ENCODE measurements at regions not wholly inside any gene's neighbourhood (a gene's known extent, or its start where the extent isn't known, plus 50 kb on each side); places are given as distances from the start of the nearest gene placed in this dataset.

GRCh38 chr4:133802359-133803140 lies 399.0 kb downstream of the PABPC4L start:
- H3K27me3 Mint-ChIP-seq (ENCODE audit: low read depth), result no peaks in the 10 kb centered on the region
- H3K9me3 Mint-ChIP-seq, result no peaks in the 10 kb centered on the region
- H3K4me3 Mint-ChIP-seq, result no peak overlapping the region
- no peaks in the 10 kb centered on the region for H3K36me3 Mint-ChIP-seq (ENCODE audit: low read depth)
- no peaks in the 10 kb centered on the region for H3K4me1 Mint-ChIP-seq (ENCODE audit: low read depth)
- no peak for DNase-seq (ENCODE audit: low spot score)
- H3K27ac Mint-ChIP-seq, result no peak overlapping the region

GRCh38 chr4:133801883-133802282 lies 399.7 kb downstream of the PABPC4L start:
- H3K27ac Mint-ChIP-seq, result no peak overlapping the region
- DNase-seq (ENCODE audit: low spot score), result no peak
- no peaks in the 10 kb centered on the region for H3K36me3 Mint-ChIP-seq (ENCODE audit: low read depth)
- H3K4me1 Mint-ChIP-seq (ENCODE audit: low read depth), result no peaks in the 10 kb centered on the region
- H3K4me3 Mint-ChIP-seq, result no peak overlapping the region
- no peaks in the 10 kb centered on the region for H3K27me3 Mint-ChIP-seq (ENCODE audit: low read depth)
- no peaks in the 10 kb centered on the region for H3K9me3 Mint-ChIP-seq

GRCh38 chr4:133800966-133801365 lies 400.6 kb downstream of the PABPC4L start:
- H3K27me3 Mint-ChIP-seq (ENCODE audit: low read depth), result no peaks in the 10 kb centered on the region
- no peak for DNase-seq (ENCODE audit: low spot score)
- H3K27ac Mint-ChIP-seq, result no peak overlapping the region
- H3K9me3 Mint-ChIP-seq, result no peaks in the 10 kb centered on the region
- H3K36me3 Mint-ChIP-seq (ENCODE audit: low read depth), result no peaks in the 10 kb centered on the region
- no peaks in the 10 kb centered on the region for H3K4me1 Mint-ChIP-seq (ENCODE audit: low read depth)
- no peak overlapping the region for H3K4me3 Mint-ChIP-seq

GRCh38 chr4:133799717-133800315 lies 401.8 kb downstream of the PABPC4L start:
- Mint-ChIP-seq H3K9me3 (no peaks in the 10 kb centered on the region), H3K4me1 (ENCODE audit: low read depth) (no peaks in the 10 kb centered on the region), H3K27me3 (ENCODE audit: low read depth) (no peaks in the 10 kb centered on the region), H3K36me3 (ENCODE audit: low read depth) (no peaks in the 10 kb centered on the region), H3K4me3 (no peak overlapping the region), H3K27ac (no peak overlapping the region)
- no peak for DNase-seq (ENCODE audit: low spot score)

- Mint-ChIP-seq H3K36me3 (ENCODE audit: low read depth) (no peaks in the 10 kb centered on the region), H3K9me3 (peaks cover 5% of the 10 kb centered on the region), H3K27ac (no peak overlapping the region), H3K4me3 (no peak overlapping the region), H3K4me1 (ENCODE audit: low read depth) (no peaks in the 10 kb centered on the region), H3K27me3 (ENCODE audit: low read depth) (no peaks in the 10 kb centered on the region)
- DNase-seq (ENCODE audit: low spot score), result no peak
Observed at GRCh38 chr4:133777661-133778060, 423.9 kb downstream of the PABPC4L start.

- no peak overlapping the region for H3K27ac Mint-ChIP-seq
- no peaks in the 10 kb centered on the region for H3K27me3 Mint-ChIP-seq (ENCODE audit: low read depth)
- H3K9me3 Mint-ChIP-seq, result peaks cover 6% of the 10 kb centered on the region
- H3K4me1 Mint-ChIP-seq (ENCODE audit: low read depth), result no peaks in the 10 kb centered on the region
- no peak for DNase-seq (ENCODE audit: low spot score)
- H3K4me3 Mint-ChIP-seq, result no peak overlapping the region
- H3K36me3 Mint-ChIP-seq (ENCODE audit: low read depth), result no peaks in the 10 kb centered on the region
Observed at GRCh38 chr4:133776961-133777360, 424.6 kb downstream of the PABPC4L start.

- H3K27me3 Mint-ChIP-seq (ENCODE audit: low read depth), result no peaks in the 10 kb centered on the region
- H3K36me3 Mint-ChIP-seq (ENCODE audit: low read depth), result no peaks in the 10 kb centered on the region
- H3K27ac Mint-ChIP-seq, result no peak overlapping the region
- DNase-seq (ENCODE audit: low spot score), result no peak
- no peak overlapping the region for H3K4me3 Mint-ChIP-seq
- H3K4me1 Mint-ChIP-seq (ENCODE audit: low read depth), result no peaks in the 10 kb centered on the region
- peaks cover 7% of the 10 kb centered on the region for H3K9me3 Mint-ChIP-seq
Observed at GRCh38 chr4:133776503-133776902, 425.1 kb downstream of the PABPC4L start.

GRCh38 chr4:133775881-133776280 lies 425.7 kb downstream of the PABPC4L start:
- no peaks in the 10 kb centered on the region for H3K27me3 Mint-ChIP-seq (ENCODE audit: low read depth)
- H3K27ac Mint-ChIP-seq, result no peak overlapping the region
- H3K4me3 Mint-ChIP-seq, result no peak overlapping the region
- no peak for DNase-seq (ENCODE audit: low spot score)
- no peaks in the 10 kb centered on the region for H3K4me1 Mint-ChIP-seq (ENCODE audit: low read depth)
- no peaks in the 10 kb centered on the region for H3K36me3 Mint-ChIP-seq (ENCODE audit: low read depth)
- peaks cover 13% of the 10 kb centered on the region for H3K9me3 Mint-ChIP-seq

GRCh38 chr4:133775469-133775868 lies 426.1 kb downstream of the PABPC4L start:
- Mint-ChIP-seq H3K4me1 (ENCODE audit: low read depth) (no peaks in the 10 kb centered on the region), H3K27ac (no peak overlapping the region), H3K9me3 (peaks cover 16% of the 10 kb centered on the region), H3K4me3 (no peak overlapping the region), H3K36me3 (ENCODE audit: low read depth) (no peaks in the 10 kb centered on the region), H3K27me3 (ENCODE audit: low read depth) (no peaks in the 10 kb centered on the region)
- no peak for DNase-seq (ENCODE audit: low spot score)

GRCh38 chr4:133759428-133759827 lies 442.2 kb downstream of the PABPC4L start:
- Mint-ChIP-seq H3K27me3 (ENCODE audit: low read depth) (no peaks in the 10 kb centered on the region), H3K36me3 (ENCODE audit: low read depth) (no peaks in the 10 kb centered on the region), H3K27ac (no peak overlapping the region), H3K4me1 (ENCODE audit: low read depth) (no peaks in the 10 kb centered on the region), H3K4me3 (no peak overlapping the region), H3K9me3 (peaks cover 6% of the 10 kb centered on the region)
- DNase-seq (ENCODE audit: low spot score), result no peak

GRCh38 chr4:133741766-133742165 lies 459.8 kb downstream of the PABPC4L start:
- no peak for DNase-seq (ENCODE audit: low spot score)
- Mint-ChIP-seq H3K4me3 (no peak overlapping the region), H3K27me3 (ENCODE audit: low read depth) (no peaks in the 10 kb centered on the region), H3K36me3 (ENCODE audit: low read depth) (no peaks in the 10 kb centered on the region), H3K9me3 (peaks cover 54% of the 10 kb centered on the region), H3K4me1 (ENCODE audit: low read depth) (no peaks in the 10 kb centered on the region), H3K27ac (no peak overlapping the region)

- no peaks in the 10 kb centered on the region for H3K4me1 Mint-ChIP-seq (ENCODE audit: low read depth)
- H3K27ac Mint-ChIP-seq, result no peak overlapping the region
- no peak for DNase-seq (ENCODE audit: low spot score)
Observed at GRCh38 chr4:133720001-133720400, 481.6 kb downstream of the PABPC4L start.

GRCh38 chr4:133719098-133719497 lies 482.5 kb downstream of the PABPC4L start:
- Mint-ChIP-seq H3K4me1 (ENCODE audit: low read depth) (no peaks in the 10 kb centered on the region), H3K9me3 (peaks cover 10% of the 10 kb centered on the region), H3K4me3 (no peak overlapping the region), H3K36me3 (ENCODE audit: low read depth) (no peaks in the 10 kb centered on the region), H3K27ac (no peak overlapping the region), H3K27me3 (ENCODE audit: low read depth) (no peaks in the 10 kb centered on the region)
- no peak for DNase-seq (ENCODE audit: low spot score)

More at GRCh38 chr4:133720001-133720400, 481.6 kb downstream of the PABPC4L start:
- Mint-ChIP-seq H3K4me3 (no peak overlapping the region), H3K36me3 (ENCODE audit: low read depth) (no peaks in the 10 kb centered on the region), H3K9me3 (peaks cover 10% of the 10 kb centered on the region), H3K27me3 (ENCODE audit: low read depth) (no peaks in the 10 kb centered on the region)

GRCh38 chr4:133714211-133714610 lies 487.4 kb downstream of the PABPC4L start:
- H3K9me3 Mint-ChIP-seq, result peaks cover 16% of the 10 kb centered on the region
- H3K4me1 Mint-ChIP-seq (ENCODE audit: low read depth), result no peaks in the 10 kb centered on the region
- no peaks in the 10 kb centered on the region for H3K27me3 Mint-ChIP-seq (ENCODE audit: low read depth)
- no peak overlapping the region for H3K4me3 Mint-ChIP-seq
- H3K36me3 Mint-ChIP-seq (ENCODE audit: low read depth), result no peaks in the 10 kb centered on the region
- no peak overlapping the region for H3K27ac Mint-ChIP-seq
- no peak for DNase-seq (ENCODE audit: low spot score)

GRCh38 chr4:133713340-133713739 lies 488.2 kb downstream of the PABPC4L start:
- no peak for DNase-seq (ENCODE audit: low spot score)
- Mint-ChIP-seq H3K27me3 (ENCODE audit: low read depth) (no peaks in the 10 kb centered on the region), H3K4me1 (ENCODE audit: low read depth) (no peaks in the 10 kb centered on the region), H3K27ac (no peak overlapping the region), H3K9me3 (peaks cover 16% of the 10 kb centered on the region), H3K4me3 (no peak overlapping the region), H3K36me3 (ENCODE audit: low read depth) (no peaks in the 10 kb centered on the region)
